ENCODE measurements at regions not wholly inside any gene's neighbourhood (a gene's known extent, or its start where the extent isn't known, plus 50 kb on each side); places are given as distances from the start of the nearest gene placed in this dataset.

GRCh38 chr20:43863821-43864544 lies 50.7 kb upstream of the TOX2 start:
- DNase-seq (ENCODE audit: low read depth, low spot score) = no peak
- in situ Hi-C loops (cut with HindIII; ENCODE audit: low sequenced_read_pairs) = no loop called here
- no peak for TF ChIP-seq CTCF (IDR thresholded peaks at IDR 0.05; ENCODE audit: low read depth, low read length)
- H3K4me3 ChIP-seq (ENCODE audit: low read depth, low read length) = no peak overlapping the region

GRCh38 chr20:43863330-43863729 lies 51.3 kb upstream of the TOX2 start:
- no peak for TF ChIP-seq CTCF (IDR thresholded peaks at IDR 0.05; ENCODE audit: low read depth, low read length)
- DNase-seq (ENCODE audit: low read depth, low spot score) = no peak
- in situ Hi-C loops (cut with HindIII; ENCODE audit: low sequenced_read_pairs) = no loop called here
- no peak overlapping the region for H3K4me3 ChIP-seq (ENCODE audit: low read depth, low read length)

- TF ChIP-seq CTCF (IDR thresholded peaks at IDR 0.05; ENCODE audit: low read depth, low read length) = no peak
- in situ Hi-C loops (cut with HindIII; ENCODE audit: low sequenced_read_pairs) = no loop called here
- H3K4me3 ChIP-seq (ENCODE audit: low read depth, low read length) = no peak overlapping the region
- no peak for DNase-seq (ENCODE audit: low read depth, low spot score)
Measured at GRCh38 chr20:43862438-43862837, 52.2 kb upstream of the TOX2 start.

GRCh38 chr20:43859994-43860393 lies 54.7 kb upstream of the TOX2 start:
- no peak overlapping the region for H3K4me3 ChIP-seq (ENCODE audit: low read depth, low read length)
- DNase-seq (ENCODE audit: low read depth, low spot score) = no peak
- in situ Hi-C loops (cut with HindIII; ENCODE audit: low sequenced_read_pairs) = no loop called here
- TF ChIP-seq CTCF (IDR thresholded peaks at IDR 0.05; ENCODE audit: low read depth, low read length) = no peak

- in situ Hi-C loops (cut with HindIII; ENCODE audit: low sequenced_read_pairs) = no loop called here
- no peak overlapping the region for H3K4me3 ChIP-seq (ENCODE audit: low read depth, low read length)
- no peak for TF ChIP-seq CTCF (IDR thresholded peaks at IDR 0.05; ENCODE audit: low read depth, low read length)
- no peak for DNase-seq (ENCODE audit: low read depth, low spot score)
Measured at GRCh38 chr20:43857932-43858331, 56.7 kb upstream of the TOX2 start.

- TF ChIP-seq CTCF (IDR thresholded peaks at IDR 0.05; ENCODE audit: low read depth, low read length) = no peak
- no peak for DNase-seq (ENCODE audit: low read depth, low spot score)
- no peak overlapping the region for H3K4me3 ChIP-seq (ENCODE audit: low read depth, low read length)
- in situ Hi-C loops (cut with HindIII; ENCODE audit: low sequenced_read_pairs) = no loop called here
Measured at GRCh38 chr20:43857127-43857526, 57.5 kb upstream of the TOX2 start.

Measured in astrocyte of the spinal cord (primary cell).